Chondrocyte (in vitro differentiated cells): ENCODE measurements at regions not wholly inside any gene's neighbourhood (a gene's known extent, or its start where the extent isn't known, plus 50 kb on each side); places are given as distances from the start of the nearest gene placed in this dataset.

Experiments used
- DNase-seq: peaks from one replicate; pipeline ENCODE4 v3.0.0; 2021; ENCODE audit warnings: mixed read lengths, low spot score
- H3K27ac Mint-ChIP-seq: one replicate; pipeline ENCODE4 v1.8.0; 2021; ENCODE audit warnings: mild to moderate bottlenecking, moderate library complexity, mixed read lengths; ENCODE audit not compliant: unreplicated experiment
- H3K27me3 Mint-ChIP-seq: 2 replicates; pipeline ENCODE4 v1.8.0; 2021; ENCODE audit warnings: low read depth, mixed read lengths
- H3K36me3 Mint-ChIP-seq: 2 replicates; pipeline ENCODE4 v1.8.0; 2021; ENCODE audit warnings: low read depth, mixed read lengths
- H3K4me1 Mint-ChIP-seq: 2 replicates; pipeline ENCODE4 v1.8.0; 2021; ENCODE audit warnings: low read depth, mild to moderate bottlenecking, mixed read lengths
- H3K4me3 Mint-ChIP-seq: one replicate; pipeline ENCODE4 v1.8.0; 2021; ENCODE audit warnings: mild to moderate bottlenecking, moderate library complexity, mixed read lengths; ENCODE audit not compliant: unreplicated experiment
- H3K9me3 Mint-ChIP-seq: 2 replicates; pipeline ENCODE4 v1.8.0; 2021; ENCODE audit warnings: low read depth, mixed read lengths
- CTCF ChIP-seq: fragments of 200-600 bp; sonication (generic); IDR thresholded peaks from 2 replicates; pipeline ENCODE4 v1.5.0; 2021; ENCODE audit warnings: antibody characterized with exemption, mild to moderate bottlenecking, moderate library complexity

- no peak for DNase-seq
- H3K27me3 Mint-ChIP-seq = no peaks in the 10 kb centered on the region
- no peaks in the 10 kb centered on the region for H3K9me3 Mint-ChIP-seq
- H3K4me1 Mint-ChIP-seq = peaks cover 47% of the 10 kb centered on the region
- no peaks in the 10 kb centered on the region for H3K36me3 Mint-ChIP-seq
- no peak for TF ChIP-seq CTCF
- H3K4me3 Mint-ChIP-seq = no peak overlapping the region
- H3K27ac Mint-ChIP-seq = no peak overlapping the region
Measured at GRCh38 chr7:116449441-116449840, 50.1 kb upstream of the CAV2 start.
